WI38 (cell line): ENCODE measurements at regions not wholly inside any gene's neighbourhood (a gene's known extent, or its start where the extent isn't known, plus 50 kb on each side); places are given as distances from the start of the nearest gene placed in this dataset.

Experiments used
- H3K4me3 ChIP-seq: 2 replicates; pipeline ENCODE4 v1.5.1; 2011; ENCODE audit warnings: low read depth, mild to moderate bottlenecking, control low read depth, low read length
- CTCF ChIP-seq: IDR thresholded peaks from 2 replicates; pipeline ENCODE4 v1.5.1; 2012; ENCODE audit warnings: low read depth, mild to moderate bottlenecking, control low read depth, low read length

DNA sequence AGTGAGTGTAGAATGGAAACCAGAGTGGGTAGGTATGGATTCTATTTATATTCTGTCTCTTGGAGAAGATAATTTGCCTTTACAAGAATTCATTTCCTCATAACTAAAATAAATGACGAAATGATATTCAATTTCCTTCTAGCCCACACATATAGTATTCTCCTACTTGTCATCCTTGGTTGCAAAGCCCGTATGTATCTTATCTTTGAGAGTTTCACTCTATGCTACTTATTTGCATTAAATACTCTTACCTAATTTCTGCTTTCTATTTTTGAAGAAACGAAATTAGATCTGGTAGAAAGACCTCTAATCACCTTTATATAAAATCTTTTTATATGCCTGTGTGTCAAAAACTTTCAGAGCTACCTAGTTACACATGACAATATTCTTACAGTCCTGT lies 457.7 kb downstream of the NKX6-1 start:
- TF ChIP-seq CTCF, result no peak
- no peak overlapping the region for H3K4me3 ChIP-seq

GRCh38 chr4:84035568-84035967 lies 463.5 kb downstream of the NKX6-1 start:
- no peak for TF ChIP-seq CTCF
- H3K4me3 ChIP-seq, result no peak overlapping the region

DNA sequence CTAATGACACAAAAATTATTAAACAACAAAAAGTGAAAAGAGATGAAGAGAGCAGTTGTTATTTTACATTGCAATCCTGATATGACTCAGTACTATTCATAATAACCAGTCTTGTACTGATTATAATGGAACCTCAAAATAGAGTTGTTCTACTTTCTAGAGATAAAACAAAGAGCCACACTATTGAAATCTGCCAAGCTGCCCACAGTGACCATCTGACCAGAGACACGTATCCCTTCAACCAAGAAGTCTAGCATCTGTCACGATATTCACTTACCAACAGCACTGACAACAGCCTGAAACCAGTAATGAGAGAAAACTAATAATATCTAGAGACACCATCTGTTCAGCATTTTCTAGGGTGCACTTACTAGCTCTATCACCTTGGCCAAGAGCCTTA lies 466.7 kb downstream of the NKX6-1 start:
- TF ChIP-seq CTCF, result no peak
- no peak overlapping the region for H3K4me3 ChIP-seq

GRCh38 chr4:84031401-84031800 lies 467.7 kb downstream of the NKX6-1 start:
- H3K4me3 ChIP-seq, result no peak overlapping the region
- TF ChIP-seq CTCF, result no peak

- TF ChIP-seq CTCF, result no peak
- H3K4me3 ChIP-seq, result no peak overlapping the region
Observed at GRCh38 chr4:84028340-84028739, 470.8 kb downstream of the NKX6-1 start.

GRCh38 chr4:84024405-84024804 lies 474.7 kb downstream of the NKX6-1 start:
- H3K4me3 ChIP-seq, result no peak overlapping the region
- no peak for TF ChIP-seq CTCF

DNA sequence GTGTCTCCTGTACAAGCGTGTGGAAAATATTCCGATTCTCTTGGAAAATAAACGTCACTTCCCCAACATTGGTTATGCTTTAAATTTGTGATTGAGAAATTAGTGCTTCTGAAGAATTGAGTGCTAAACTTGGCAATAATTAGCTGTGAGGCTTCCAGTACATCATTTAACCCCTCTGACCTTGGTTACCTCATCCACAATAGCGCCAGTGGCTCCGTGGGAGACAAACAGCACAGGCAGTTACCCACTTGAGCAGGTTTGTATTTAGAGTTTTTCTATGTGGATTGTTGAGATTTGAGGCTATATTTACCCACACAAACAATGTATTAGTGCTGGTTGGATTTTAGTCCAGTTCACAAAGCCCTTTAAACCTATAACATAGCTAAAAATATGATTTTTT lies 476.5 kb downstream of the NKX6-1 start:
- no peak for TF ChIP-seq CTCF

More for the DNA sequence above, 476.5 kb downstream of the NKX6-1 start:
- no peak overlapping the region for H3K4me3 ChIP-seq
